GM19025 (cell line): ENCODE measurements at regions not wholly inside any gene's neighbourhood (a gene's known extent, or its start where the extent isn't known, plus 50 kb on each side); places are given as distances from the start of the nearest gene placed in this dataset.

Source experiments
- ATAC-seq: cut with Tn5 transposase; IDR thresholded peaks from one replicate; pipeline ENCODE4 v1.9.1; 2021; ENCODE audit warnings: mild to moderate bottlenecking, low read depth, moderate library complexity; ENCODE audit not compliant: unreplicated experiment

DNA sequence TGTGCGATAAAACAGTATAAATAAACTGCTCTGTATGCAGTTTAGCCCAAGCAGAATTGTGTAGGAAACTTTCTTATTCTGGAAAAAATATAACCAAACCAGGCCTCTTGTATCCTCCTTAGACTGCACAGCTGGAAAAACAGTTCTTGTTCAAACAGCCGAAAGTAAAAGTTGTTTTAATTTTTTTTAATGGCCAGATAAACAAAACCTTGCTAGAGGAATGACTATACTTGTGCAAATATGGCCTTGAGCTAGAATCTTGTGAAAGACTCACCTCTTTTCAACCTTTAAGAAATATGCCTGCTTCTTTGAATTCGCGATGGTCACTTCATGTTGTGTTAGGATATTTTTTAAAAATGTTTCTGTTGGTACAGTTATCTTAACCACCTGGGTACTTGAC, 114.5 kb upstream of the MAF start:
- ATAC-seq: no peak

DNA sequence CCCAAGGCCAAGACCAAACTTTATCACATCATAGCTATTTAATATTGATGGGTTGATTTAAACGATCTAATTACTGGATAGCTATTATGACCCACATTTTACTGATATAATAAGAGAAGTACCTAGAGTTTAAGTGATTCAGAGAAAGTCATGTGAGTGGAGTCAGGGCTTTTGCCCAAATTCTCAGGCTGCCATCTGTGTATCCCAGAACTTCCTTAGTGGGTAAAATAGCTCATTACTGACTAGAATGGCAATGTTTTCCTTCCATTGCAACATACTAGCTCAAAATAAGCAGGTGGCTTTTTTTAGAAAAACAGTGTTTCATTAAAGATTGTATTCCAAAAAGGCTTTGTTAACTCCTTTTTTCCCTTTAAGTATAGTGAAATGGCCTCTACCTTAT, 113.9 kb upstream of the MAF start:
- ATAC-seq: no peak

- ATAC-seq: no peak
Observed at GRCh38 chr16:79713609-79714309, 113.2 kb upstream of the MAF start.

GRCh38 chr16:79712276-79712675, 111.7 kb upstream of the MAF start:
- no peak for ATAC-seq

DNA sequence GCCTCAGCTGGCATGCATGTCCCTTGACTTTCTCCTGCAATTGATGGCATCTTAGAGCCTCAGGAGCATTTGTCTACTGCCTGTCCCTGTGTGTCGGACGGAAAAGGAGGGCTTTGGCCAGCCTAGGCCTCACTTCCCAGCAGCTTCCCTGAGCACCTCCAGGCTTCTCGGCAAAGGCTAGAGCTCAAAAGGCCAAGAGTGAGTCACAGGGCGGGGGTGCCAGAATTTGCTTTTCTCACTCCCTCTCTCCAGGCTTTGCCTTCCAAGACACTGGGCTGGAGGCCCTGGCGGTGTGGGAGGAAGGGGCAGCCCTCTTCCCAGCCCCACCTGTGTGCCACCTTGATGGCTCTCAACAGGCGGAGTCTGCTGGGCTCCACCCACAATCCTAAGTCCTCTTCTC, 107.3 kb upstream of the MAF start:
- no peak for ATAC-seq

- no peak for ATAC-seq
Observed at GRCh38 chr16:79703066-79703465, 102.5 kb upstream of the MAF start.

- ATAC-seq: no peak
Observed at GRCh38 chr16:79698341-79698753, 97.8 kb upstream of the MAF start.

GRCh38 chr16:79697562-79698112, 97.1 kb upstream of the MAF start:
- no peak for ATAC-seq

DNA sequence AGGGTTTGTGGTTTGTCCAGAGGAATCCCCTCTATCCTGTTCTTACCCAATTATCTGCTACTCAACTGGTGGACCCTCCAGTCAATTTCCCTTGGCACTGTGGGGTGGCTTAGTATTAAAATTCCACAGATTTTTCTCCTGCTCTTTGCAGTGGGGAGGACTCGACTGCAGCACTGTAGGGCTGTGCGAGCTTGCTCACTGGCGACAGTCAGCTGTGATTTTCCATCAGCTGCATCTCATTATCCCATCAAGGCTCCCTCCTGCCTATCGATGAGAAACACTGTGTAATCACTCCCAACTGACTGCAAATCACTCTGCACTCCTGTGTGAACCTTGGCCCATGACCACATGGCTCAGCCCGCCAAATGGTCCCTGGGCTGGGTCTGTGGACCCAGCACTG, 90.5 kb upstream of the MAF start:
- ATAC-seq: no peak

DNA sequence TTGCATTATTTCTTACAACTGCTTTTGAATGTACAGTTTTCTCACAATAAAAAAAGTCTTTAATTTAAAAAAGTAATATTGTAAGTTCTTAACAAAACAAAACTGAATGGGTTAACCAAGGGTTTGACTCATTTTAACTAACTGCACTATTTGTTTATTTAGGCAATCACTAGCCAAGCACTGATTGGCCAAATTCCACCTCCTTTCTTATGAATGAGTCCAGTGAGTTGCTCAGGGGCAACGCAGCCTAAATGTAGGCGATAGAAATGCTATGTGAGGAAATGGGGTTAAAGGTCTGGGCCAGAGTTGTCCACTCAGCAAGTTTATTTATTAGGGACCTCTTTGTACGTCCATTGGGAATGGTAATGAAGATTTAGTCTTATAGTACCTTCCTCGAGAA, 89.6 kb upstream of the MAF start:
- no peak for ATAC-seq

GRCh38 chr16:79687249-79688130, 87.0 kb upstream of the MAF start:
- ATAC-seq: no peak

- no peak for ATAC-seq
Observed at GRCh38 chr16:79685871-79686270, 85.3 kb upstream of the MAF start.

GRCh38 chr16:79679334-79679733, 78.8 kb upstream of the MAF start:
- ATAC-seq: no peak

DNA sequence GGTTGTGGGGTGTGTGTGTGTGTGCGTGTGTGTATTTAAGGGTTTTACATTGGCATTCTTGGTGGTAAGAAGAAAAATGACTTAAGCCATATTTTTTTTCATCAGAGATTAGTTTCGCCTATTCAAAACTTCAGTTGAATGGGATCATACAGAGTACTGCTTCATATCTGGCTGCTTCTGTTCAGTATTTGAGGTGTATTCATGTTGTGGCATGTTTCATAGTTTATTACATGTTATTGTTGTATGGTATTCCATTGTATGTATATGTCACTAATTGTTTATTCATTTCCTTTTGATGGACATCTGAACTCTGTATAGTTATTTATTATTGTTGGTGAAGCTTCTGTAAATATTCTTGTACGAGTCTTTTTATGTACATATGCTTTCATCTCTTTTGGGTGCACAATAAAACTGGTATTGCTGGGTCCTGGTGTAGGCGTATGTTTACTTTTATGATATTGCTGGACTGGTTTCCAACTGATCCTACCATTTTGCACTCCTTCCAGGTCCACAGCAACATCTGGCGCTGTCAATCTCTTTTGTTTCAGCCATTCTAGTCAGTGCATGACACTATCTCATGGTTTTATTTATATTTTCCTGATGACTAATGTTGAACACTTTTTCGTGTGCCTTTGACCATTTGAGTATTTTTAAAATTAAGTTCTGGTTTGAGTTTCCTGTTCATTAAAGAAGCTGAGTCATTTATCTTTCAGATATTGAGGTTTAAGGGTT, 77.4 kb upstream of the MAF start:
- no peak for ATAC-seq

GRCh38 chr16:79673635-79674034, 73.1 kb upstream of the MAF start:
- no peak for ATAC-seq

DNA sequence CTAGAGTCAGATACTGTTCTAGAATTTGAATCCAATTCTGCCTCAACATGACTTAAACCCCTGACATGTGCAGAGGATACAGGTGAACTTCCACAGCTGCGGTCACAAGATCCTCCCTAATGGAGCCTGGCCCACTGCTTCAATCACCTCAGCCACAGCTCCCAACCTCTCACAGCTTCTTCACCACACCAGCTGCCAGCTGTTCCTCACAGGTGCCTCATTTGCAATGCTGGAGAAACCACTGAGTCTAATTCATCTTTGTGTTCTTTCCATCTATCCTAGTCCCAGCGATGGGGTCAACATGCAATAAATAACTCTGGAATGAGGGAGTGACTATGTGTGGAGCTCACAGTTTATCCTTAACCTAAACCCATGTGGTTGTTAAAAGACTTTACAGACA, 72.0 kb upstream of the MAF start:
- no peak for ATAC-seq

GRCh38 chr16:79668502-79668901, 68.0 kb upstream of the MAF start:
- ATAC-seq: no peak

GRCh38 chr16:79665970-79666369, 65.4 kb upstream of the MAF start:
- no peak for ATAC-seq

GRCh38 chr16:79664407-79664806, 63.9 kb upstream of the MAF start:
- no peak for ATAC-seq

- no peak for ATAC-seq
Observed at GRCh38 chr16:79662669-79663313, 62.3 kb upstream of the MAF start.

- no peak for ATAC-seq
Observed at GRCh38 chr16:79662122-79662521, 61.6 kb upstream of the MAF start.
